ENCODE measurements at regions not wholly inside any gene's neighbourhood (a gene's known extent, or its start where the extent isn't known, plus 50 kb on each side); places are given as distances from the start of the nearest gene placed in this dataset. TPM values are rescaled to one million over a fixed set of nuclear protein-coding genes. Genes with fewer than 3 reads are reported as not detected.

- no peaks in the 10 kb centered on the region for H3K79me2 ChIP-seq (ENCODE audit: control insufficient read depth, insufficient read depth, low read length)
- no peaks in the 10 kb centered on the region for H3K9me3 ChIP-seq (ENCODE audit: control extremely low read depth in 1 of 3, control insufficient read depth in 2 of 3, insufficient read depth in 1 of 3, low read length in 2 of 3)
- ChIA-PET CTCF (no interaction called here), POLR2A (no interaction called here)
- H3K27me3 Mint-ChIP-seq, result peaks cover 17% of the 10 kb centered on the region
- no peaks in the 10 kb centered on the region for H3K4me1 ChIP-seq (ENCODE audit: control insufficient read depth in 2 of 2, insufficient read depth in 2 of 2, low read length in 2 of 2)
- intact Hi-C loops (cut with micrococcal nuclease), result no loop called here
- no peak overlapping the region for H3K4me3 ChIP-seq (ENCODE audit: control extremely low read depth in 1 of 5, extremely low read depth in 1 of 5, insufficient read depth in 1 of 5, low read depth in 2 of 5, low read length in 4 of 5)
- ATAC-seq (ENCODE audit: low read depth) (no peak), DNase-seq (no peak)
- TF ChIP-seq EZH2 (IDR thresholded peaks at IDR 0.05; ENCODE audit: borderline replicate concordance, insufficient read depth, low read depth, low read length, poor library complexity, severe bottlenecking) (no peak), CTCF (IDR thresholded peaks at IDR 0.05) (no peak)
- H3K27ac Mint-ChIP-seq, result no peak overlapping the region
- no peak overlapping the region for H3K4me2 ChIP-seq (replicated peaks; ENCODE audit: low read depth, low read length, poor library complexity, severe bottlenecking)
- no peak overlapping the region for H3K4me3 Mint-ChIP-seq
- H3K36me3 ChIP-seq (replicated peaks in 1 of 2; ENCODE audit: control extremely low read depth in 1 of 2, control insufficient read depth in 1 of 2, extremely low read depth in 1 of 2, insufficient read depth in 2 of 2, low read length in 1 of 2), result no peaks in the 10 kb centered on the region
- no peak overlapping the region for H3K27ac ChIP-seq (ENCODE audit: low read length in 2 of 2)
- H3K9ac ChIP-seq (ENCODE audit: low read length), result no peak overlapping the region
- H3K4me1 Mint-ChIP-seq, result no peaks in the 10 kb centered on the region
- H3K27me3 ChIP-seq (replicated peaks in 1 of 4; ENCODE audit: control extremely low read depth in 1 of 4, control insufficient read depth in 3 of 4, insufficient read depth in 4 of 4, low read length in 3 of 4), result peaks cover 0 to 12% (median 2%) of the 10 kb centered on the region in 4 experiments
- H3K9me3 Mint-ChIP-seq (ENCODE audit: insufficient read depth), result no peaks in the 10 kb centered on the region
- 29% methylated on average over 1 of the region's 3 CpGs for WGBS (ENCODE audit: insufficient coverage)
- H4K20me1 ChIP-seq (ENCODE audit: control insufficient read depth, insufficient read depth, low read length, poor library complexity, severe bottlenecking), result no peaks in the 10 kb centered on the region
- no peak overlapping the region for H2AFZ ChIP-seq (ENCODE audit: insufficient read depth, low read depth, low read length, poor library complexity, severe bottlenecking)
These were observed 51.6 kb upstream of the HOXC13 start for GRCh38 chr12:53887006-53887405.

GRCh38 chr12:53887881-53888280, 50.8 kb upstream of the HOXC13 start:
- Histone ChIP-seq H3K4me2 (replicated peaks; ENCODE audit: low read depth, low read length, poor library complexity, severe bottlenecking) (no peak overlapping the region), H2AFZ (ENCODE audit: insufficient read depth, low read depth, low read length, poor library complexity, severe bottlenecking) (no peak overlapping the region), H3K79me2 (ENCODE audit: control insufficient read depth, insufficient read depth, low read length) (no peaks in the 10 kb centered on the region), H4K20me1 (ENCODE audit: control insufficient read depth, insufficient read depth, low read length, poor library complexity, severe bottlenecking) (no peaks in the 10 kb centered on the region), H3K4me3 (ENCODE audit: control extremely low read depth in 1 of 5, extremely low read depth in 1 of 5, insufficient read depth in 1 of 5, low read depth in 2 of 5, low read length in 4 of 5) (no peak overlapping the region), H3K4me1 (ENCODE audit: control insufficient read depth in 2 of 2, insufficient read depth in 2 of 2, low read length in 2 of 2) (no peaks in the 10 kb centered on the region), H3K9ac (ENCODE audit: low read length) (no peak overlapping the region), H3K27me3 (replicated peaks in 1 of 4; ENCODE audit: control extremely low read depth in 1 of 4, control insufficient read depth in 3 of 4, insufficient read depth in 4 of 4, low read length in 3 of 4) (peaks cover 0 to 12% (median 2%) of the 10 kb centered on the region in 4 experiments), H3K27ac (ENCODE audit: low read length in 2 of 2) (no peak overlapping the region), H3K9me3 (ENCODE audit: control extremely low read depth in 1 of 3, control insufficient read depth in 2 of 3, insufficient read depth in 1 of 3, low read length in 2 of 3) (no peaks in the 10 kb centered on the region), H3K36me3 (replicated peaks in 1 of 2; ENCODE audit: control extremely low read depth in 1 of 2, control insufficient read depth in 1 of 2, extremely low read depth in 1 of 2, insufficient read depth in 2 of 2, low read length in 1 of 2) (no peaks in the 10 kb centered on the region)
- H3K4me3 Mint-ChIP-seq, result no peak overlapping the region
- no peak for TF ChIP-seq EZH2 (IDR thresholded peaks at IDR 0.05; ENCODE audit: borderline replicate concordance, insufficient read depth, low read depth, low read length, poor library complexity, severe bottlenecking)
- no peak for TF ChIP-seq CTCF (IDR thresholded peaks at IDR 0.05)
- ATAC-seq (ENCODE audit: low read depth) (no peak), DNase-seq (no peak)
- CTCF ChIA-PET, result no interaction called here
- no CpG with 5 or more reads among the region's 2 CpGs for WGBS (ENCODE audit: insufficient coverage)
- H3K4me1 Mint-ChIP-seq, result no peaks in the 10 kb centered on the region
- intact Hi-C loops (cut with micrococcal nuclease), result no loop called here
- no peaks in the 10 kb centered on the region for H3K9me3 Mint-ChIP-seq (ENCODE audit: insufficient read depth)
- POLR2A ChIA-PET, result no interaction called here
- H3K27me3 Mint-ChIP-seq, result peaks cover 22% of the 10 kb centered on the region
- H3K27ac Mint-ChIP-seq, result no peak overlapping the region

Small RNAs in the stretch of these regions (small RNA-seq; reads per million reads assigned to genes)
- not detected for gene RN7SKP289 (ENCODE audit: insufficient read length, low read depth, low replicate concordance)
